ENCODE measurements at regions not wholly inside any gene's neighbourhood (a gene's known extent, or its start where the extent isn't known, plus 50 kb on each side); places are given as distances from the start of the nearest gene placed in this dataset.

DNA sequence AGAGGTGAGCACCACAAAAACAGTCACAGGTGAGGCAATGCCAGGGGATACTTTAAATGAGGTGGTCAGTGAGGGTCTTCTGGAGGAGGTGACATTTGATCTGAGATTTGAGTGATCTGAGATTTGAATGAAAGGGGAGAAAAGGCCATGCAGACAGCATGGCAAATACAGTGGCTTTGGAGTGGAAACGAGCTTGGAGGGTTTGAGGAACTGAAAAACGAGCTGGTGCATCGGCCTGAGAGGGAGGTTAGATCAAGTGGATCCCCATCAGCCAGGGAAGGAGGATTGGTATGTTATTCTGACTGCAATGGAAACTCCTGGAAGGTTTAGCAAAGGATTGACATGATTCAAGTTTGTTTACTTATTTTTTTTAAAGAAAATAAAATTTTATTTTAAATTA is 245.1 kb downstream of the KCNS3 start:
- no peak for DNase-seq

DNA sequence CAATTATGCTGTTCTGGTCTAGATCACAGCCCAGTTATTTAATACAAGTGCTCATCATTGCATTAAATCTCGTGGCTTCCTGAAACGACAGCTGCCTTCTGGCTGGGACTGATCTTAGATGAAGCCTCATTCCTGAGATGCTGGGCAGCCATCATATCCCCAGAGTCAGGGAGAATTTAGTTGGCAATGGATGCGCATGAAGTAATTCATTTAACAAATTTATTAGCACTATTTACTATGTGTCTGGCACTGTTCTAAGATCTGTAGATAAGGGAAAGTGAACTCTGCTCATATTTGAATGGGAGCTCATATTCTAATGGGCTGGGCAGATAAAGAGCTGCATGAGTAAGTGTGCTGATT is 244.7 kb downstream of the KCNS3 start:
- DNase-seq = no peak

DNA sequence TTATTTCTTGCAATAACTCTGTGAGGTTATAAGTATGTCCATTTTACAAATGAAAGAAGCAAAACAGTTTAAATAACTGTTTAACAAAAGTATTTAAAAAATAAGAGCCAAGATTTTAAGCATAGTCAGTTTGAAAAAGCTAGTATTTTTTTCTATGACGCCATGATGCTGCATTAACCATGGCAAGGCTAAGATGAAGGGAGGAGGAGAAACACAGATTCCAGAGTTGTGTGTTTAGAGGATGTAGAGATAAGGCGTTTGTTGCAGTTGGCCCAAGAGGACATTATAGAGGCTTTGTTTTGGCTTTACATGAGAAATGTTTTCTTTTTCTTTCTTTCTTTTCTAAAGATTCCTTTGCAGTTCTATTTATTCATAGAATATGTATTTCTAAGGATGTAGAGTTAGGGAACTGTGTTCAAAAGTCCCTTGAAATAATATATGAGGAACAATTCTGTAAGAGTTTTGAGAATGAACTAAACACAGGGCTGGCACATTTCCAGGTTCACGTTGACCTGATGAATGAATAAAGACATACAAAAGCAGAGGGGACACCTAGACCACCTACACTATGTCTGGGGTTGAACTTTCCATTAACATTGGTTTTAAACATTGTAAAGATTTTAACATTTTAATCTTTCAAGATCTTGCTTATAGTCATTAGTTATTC is 244.2 kb downstream of the KCNS3 start:
- DNase-seq = no peak

DNA sequence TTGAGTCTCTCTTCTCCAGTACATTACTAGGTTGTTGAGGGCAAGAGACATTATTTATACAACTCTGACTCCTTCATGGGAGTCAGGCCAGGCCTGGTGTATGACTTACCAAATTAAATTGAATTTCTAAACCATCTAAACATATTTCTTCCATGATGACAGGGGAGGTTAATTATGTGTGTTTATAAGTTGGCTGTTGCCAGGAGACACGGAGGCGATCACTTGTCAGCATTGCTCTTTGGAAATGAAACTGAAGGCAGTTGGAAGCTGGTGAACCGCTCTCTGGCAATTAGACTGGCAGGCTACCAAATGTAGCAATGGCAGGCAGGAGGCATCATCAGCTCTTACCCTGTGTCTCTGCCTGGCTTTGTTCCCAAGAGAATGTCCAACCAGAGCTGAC is 241.4 kb downstream of the KCNS3 start:
- DNase-seq = no peak

DNA sequence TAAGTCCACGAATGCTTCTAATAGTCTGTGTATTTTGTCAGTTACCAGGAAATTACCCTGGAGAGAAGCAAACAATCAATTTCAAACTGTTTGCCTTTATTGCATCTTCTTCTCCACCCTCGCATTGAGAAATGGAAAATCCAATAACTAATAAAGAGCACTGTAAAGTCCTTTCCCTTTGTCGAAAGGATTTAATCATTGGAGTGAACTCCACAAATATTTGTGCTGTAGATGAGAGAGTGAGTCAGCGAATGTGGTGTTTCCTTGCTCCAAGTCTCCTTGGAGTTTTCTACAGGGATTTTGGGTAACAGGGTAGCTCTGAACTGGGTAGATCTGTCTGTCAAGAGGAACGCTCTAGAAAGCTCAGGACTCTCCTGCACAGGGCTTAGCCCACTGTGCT is 240.2 kb downstream of the KCNS3 start:
- DNase-seq = no peak

DNA sequence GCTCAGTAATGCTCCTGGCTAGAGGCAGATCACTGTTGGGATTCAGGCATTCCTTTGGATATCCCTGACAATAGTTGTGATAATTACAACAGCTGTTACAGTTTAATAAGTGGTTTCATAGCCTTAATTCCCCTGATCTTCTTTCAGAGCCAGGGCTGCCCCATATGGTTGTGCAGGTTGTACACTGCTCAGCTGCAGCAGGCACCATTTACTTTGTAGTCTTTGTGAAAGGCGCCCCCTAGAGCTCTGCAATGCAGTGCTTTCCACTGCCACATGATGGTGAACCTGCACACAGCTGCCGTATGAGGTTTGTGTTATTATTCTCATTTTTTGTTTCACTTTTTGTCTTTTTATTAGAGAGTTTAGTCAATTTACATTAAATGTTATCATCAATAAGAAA is 239.1 kb downstream of the KCNS3 start:
- no peak for DNase-seq

DNA sequence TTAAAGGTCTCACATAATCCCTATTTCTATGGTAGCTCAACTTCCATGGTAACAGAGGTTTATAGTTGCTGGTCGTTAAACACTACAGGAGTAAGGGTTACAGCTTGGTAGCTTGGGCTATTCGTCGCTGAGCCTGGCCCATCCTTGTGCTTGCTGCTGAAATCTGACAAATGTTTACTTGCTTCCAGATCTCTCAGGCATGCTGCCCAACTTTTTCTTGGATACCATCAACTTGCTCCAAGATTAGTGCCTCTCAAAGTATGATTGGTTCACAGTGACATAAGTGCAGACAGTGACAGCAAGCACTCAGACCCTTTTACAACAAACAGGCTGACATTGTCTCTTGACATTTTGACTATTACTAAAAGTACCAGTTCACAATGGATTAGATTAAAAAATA is 231.8 kb downstream of the KCNS3 start:
- no peak for DNase-seq

DNA sequence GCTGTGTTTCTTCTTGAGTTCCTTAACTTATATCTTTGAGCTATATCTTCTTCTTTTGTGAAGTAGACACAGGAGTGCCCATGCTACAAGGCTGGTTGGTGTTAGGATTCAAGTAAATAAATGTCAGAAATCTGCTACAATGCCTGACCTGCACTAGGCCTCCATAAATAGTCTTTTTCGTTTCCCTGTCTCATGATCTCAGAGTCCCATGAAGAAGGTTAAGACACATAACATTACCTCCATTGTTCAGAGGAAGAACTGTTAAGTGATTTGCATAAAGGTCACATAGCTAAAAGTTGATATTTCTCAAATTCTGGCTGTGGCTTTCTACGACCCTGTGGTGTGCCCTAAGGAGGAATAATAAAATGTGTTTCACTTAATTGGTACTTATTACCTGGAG is 228.4 kb downstream of the KCNS3 start:
- DNase-seq = no peak

DNA sequence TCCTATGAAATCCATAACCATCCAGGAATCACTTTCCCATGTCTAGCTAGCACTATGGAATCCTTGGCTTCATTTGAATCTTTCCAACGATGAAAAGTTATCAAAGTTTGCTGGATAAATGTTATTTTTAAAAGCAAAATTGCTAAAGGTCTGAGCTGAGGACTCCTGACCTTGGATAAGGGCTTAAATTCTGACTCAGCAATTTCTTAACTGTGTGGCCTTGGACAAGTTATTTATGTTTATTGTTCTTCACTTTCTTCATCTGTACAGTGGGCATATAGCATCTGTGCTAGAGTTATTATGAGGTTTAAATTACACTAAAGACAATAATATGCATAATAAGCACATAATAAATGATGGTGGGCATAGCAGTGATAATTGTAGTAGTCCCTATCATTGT is 227.5 kb downstream of the KCNS3 start:
- no peak for DNase-seq

DNA sequence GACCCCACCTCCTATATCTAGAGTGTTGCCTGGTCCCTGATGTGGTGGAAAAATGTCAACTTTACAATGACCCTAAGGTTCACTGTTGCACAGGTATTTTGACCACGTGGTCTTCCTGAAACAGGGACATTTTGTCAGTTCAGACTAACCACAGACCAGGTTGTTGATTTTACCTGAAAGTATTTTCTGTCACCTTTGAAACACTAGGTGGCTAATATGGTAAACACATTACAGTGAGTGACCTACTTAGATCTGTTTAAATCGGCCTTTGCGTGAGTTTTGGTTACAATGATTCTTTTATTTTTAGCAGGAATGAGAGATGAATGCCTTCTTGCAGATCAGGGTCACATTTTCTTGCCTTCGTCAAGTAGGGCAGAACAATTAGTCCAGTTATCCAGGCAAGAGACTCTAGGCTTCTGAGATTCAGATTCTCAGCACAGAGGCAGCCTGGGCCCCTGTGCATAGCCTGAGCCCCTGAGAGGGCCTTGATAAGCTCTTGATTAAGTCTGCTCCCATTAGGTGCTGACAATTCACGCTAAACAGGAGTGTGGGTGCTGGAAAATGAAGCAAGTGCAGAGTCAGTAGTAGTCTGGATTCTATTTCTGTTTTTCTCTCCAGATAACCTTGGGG is 226.2 kb downstream of the KCNS3 start:
- no peak for DNase-seq

DNA sequence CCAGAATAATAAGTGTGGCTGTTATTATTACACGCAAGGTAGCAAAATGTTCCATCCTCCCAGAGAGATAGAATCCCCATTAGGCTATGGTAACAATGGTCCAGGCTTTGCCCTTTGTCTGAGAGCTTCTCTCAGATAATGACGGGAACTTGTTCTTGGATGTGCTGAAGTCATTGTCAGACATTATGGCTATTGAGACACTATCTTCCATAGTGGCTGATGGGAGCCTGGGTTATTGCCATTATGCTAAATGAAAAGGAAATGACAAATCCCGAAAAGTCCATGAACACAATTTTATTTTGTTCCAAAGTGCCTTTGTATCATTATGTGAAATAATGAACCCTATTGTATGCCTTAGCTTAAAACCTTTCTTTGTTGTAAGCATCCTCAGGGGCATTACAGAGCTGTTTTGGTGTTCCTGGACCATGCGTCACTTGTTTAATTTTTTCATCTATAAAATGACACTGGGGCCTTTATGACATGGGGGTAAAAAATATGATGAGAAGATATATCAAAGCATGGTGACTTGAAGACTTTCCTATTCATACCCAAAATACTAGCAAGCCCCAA is 218.5 kb downstream of the KCNS3 start:
- no peak for DNase-seq

DNA sequence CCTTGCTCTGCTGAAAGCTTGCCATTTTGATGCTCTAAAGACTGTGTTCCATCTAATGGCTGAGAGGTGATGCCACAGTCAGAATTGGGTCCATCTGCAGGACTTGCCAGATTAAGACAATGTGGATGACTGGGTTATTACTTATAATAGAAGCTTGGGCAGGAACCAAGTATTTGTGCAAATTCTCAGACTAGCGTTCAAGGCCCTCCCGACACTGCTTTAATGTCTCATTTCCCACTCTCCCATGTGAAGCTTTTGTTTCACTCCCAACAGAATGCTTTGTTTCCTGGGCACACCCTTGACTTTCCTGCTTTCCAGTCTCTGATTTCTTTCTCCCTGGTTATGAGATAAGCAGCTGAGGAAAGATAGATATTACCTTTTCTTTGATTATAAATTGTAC is 215.8 kb downstream of the KCNS3 start:
- no peak for DNase-seq

DNA sequence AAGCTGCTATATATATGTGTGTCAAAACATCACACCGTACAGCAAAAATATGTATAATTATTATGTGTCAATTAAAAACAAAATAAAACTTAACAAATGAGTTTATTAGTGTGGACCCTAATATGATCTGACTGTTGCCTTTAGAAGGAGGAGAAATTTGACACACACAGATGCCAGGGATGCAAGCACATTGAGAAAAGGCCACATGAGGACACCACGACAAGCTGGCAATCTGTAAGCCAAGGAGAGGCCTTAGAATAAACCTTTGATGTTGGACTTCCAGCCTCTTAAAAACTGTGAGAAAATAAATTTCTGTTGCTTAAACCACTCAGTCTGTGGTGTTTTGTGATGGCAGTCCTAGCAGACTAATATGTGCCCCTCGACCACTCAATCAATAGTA is 214.7 kb downstream of the KCNS3 start:
- DNase-seq = no peak

DNA sequence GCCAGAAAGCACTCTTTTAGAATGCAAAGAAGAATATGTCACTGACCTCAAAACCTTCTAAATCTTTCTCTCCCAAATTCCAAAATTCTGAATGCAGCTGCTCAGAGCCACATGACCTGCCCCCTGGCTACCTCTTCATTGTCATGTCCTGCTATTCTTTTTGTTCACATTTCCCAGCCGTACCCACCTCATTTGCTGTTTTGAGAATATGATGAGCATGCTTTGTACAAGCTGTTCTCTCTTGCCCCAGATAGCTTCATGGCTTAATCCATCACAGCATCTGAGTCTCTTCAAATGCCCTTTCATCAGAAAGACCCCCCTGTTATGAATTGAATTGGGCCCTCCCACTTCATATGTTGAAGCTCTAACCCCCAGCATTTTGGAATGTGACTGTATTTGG is 214.3 kb downstream of the KCNS3 start:
- DNase-seq = no peak

DNA sequence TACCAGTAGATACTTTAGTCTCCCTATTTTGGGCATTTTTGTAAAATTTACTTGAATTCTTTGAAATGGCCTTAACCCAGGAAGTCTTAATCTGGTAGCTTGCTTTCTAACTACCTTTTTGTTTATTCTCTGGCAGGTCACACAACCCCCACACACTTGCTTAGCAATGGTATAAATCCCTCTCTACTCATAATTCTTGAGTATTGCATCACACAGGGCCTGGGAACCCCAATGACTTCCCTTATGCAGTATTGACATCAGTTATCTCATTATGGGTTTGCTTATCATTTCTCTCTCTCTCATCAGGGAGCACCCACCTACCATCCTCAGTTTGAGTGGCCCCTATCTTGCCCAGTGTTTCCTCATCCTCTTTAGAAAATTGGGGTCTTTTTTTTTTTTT is 207.1 kb downstream of the KCNS3 start:
- no peak for DNase-seq

DNA sequence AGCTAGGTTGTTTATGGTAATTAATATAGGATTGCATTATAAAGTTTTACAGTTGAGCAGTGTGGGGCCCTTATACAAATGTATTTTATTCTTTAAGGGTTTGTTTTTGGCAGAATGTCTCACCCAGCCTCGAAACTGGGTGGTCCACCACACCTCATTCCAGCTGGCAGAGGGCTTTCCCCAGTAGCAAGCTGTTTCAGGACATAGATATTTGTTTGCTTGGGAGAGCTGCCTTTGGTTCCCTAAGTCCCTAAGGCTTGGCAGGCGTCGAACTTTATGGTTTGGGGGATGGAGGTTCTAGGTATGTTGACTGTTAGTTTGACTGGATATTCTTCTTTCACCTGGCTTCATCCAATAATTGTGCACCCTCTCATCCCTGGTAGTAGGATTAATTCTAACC is 205.9 kb downstream of the KCNS3 start:
- no peak for DNase-seq

DNA sequence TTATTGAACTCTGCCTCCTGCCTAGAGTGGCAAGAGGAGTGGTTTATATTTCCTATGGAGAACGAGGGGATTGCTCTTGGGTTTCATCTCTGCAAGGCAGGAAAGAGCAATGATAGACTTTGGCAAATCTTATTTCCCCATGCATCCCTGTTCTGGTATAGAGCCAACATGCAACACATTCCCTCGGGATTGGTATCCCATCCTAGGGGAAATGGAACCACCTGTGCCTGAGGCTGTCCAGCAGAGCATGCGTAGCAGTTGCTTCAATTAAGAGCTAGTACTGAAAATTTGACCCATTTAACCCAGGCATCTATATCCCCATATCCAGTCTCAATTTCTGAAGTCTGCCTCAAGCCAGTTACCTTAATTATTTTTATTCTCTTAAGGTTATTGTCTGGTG is 205.3 kb downstream of the KCNS3 start:
- no peak for DNase-seq

DNA sequence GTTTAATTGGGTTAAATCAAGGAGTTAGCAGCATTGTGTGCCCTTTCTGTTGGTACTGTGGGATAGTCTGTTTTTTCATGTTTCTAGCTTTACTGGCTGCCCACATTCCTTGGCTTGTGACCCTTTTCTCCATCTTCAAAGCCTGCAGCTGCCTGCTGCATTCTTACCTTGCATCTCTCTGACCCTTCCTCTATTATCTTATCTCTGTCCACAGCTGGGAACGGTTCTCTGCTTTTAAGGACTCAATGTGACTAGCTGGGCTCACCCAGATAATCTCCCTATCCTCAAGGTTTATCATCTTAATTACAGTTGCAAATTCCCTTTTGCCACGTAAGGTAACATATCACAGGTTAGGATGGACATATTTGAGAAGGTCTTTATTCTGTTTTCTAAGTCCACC is 199.7 kb downstream of the KCNS3 start:
- DNase-seq = no peak

DNA sequence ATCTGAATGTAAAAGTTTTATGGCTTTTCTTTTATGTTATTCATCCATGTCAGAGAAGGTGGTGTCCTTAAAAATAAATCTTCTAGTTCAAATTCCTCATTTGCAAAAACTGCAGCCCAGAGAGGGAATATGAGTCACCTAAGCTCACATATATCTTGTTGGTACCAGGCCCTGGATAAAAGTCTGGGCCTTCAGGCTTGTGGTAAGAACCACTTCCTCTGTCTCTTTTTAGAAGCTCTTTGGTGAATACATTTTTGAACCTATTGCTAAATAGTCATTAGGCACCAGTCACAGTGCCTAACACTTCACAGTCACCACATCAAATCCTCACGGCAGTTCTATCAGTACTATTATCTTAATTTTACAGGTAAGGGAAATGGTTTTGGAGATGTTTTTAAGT is 199.2 kb downstream of the KCNS3 start:
- no peak for DNase-seq

DNA sequence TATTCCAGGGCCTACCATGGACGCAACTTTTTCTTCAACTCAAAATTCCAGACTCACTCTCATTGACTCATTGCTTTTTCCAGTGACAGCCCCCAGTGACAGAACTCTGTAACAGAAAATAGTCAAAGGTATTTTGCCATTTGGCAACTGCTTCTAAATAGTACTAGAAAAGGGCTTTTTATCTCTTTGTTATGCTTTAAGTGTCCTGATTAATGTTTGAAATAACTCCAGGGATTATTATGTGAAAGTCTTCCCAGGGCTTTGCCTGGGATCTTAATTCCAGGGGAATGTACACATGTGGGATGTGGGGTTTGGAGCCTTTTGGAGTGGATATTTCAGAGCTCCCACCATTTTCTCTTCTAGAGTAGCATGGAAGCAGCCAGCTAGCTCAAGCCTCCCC is 198.8 kb downstream of the KCNS3 start:
- no peak for DNase-seq

DNA sequence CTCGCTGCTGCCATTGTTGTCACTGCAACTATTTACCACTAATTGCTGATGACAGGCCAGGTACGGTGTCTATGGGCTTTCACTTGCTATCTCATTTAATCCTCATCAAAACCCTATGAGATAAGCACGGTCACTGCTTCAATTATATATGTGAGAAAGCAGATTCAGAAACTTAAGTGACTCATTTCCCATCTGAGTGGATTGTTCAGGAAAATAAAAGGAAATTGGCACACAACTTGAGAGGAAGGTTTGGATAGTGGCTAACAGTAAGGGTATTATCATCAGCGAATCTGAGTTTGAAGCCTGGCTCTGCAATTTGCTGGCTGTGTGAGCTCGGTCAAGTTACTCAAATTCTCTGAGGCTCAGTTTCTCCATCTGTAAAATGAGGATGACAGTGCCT is 196.0 kb downstream of the KCNS3 start:
- DNase-seq = no peak

DNA sequence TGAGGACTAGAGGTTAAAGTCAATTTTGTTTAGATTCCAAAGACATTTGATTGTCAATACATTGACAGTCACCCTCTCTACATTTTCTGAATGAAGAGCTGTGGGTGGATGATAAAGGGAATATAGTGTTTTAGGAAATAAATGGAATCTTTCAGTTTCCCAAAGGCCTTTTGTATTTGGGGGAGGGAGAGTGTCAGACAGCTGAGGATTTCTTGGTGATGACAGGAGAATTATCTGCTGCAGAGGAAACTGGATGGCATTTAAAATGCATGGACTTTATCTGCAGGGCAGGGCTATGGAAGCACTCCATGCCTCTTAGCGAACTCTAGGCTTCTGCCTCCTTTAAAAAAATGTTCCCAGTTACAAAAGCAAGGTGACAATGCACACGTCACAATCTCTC is 195.1 kb downstream of the KCNS3 start:
- no peak for DNase-seq

DNA sequence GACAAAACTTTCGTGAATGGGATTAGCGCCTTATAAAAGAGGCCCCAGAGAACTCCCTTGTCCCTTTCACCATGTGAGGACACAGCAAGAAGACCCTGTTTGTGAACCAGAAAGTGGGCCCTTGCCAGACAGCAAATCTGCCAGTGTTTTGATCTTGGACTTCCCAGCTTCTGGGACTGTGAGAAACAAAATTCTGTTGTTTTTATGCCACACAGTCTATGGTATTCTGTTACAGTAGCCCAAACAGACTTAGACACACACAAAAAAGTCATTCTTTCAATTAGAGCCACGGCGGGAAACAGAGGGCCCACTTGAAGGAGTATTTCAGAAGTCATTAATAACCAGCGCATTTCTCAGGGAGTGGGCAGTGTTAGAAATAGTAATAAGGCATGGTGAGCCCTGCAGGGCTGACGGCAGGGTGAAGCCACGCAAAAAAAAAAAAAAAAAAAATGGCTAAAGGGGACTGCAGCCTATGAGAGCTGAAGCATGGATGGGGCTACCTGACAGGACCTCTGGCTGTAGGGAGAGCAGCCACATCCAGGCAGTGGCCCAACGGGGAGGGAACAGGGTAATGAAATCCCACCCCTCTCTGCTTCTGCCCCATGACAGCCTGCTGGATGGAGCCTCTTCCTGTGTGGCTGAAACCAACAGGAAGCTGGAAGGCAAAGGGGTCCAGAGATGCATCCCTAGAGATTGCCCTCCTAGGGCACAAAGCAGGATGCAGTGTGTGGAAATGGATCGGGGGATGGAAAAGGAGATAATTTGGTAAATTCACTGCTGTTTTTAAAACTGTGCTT is 189.3 kb downstream of the KCNS3 start:
- DNase-seq = no peak

DNA sequence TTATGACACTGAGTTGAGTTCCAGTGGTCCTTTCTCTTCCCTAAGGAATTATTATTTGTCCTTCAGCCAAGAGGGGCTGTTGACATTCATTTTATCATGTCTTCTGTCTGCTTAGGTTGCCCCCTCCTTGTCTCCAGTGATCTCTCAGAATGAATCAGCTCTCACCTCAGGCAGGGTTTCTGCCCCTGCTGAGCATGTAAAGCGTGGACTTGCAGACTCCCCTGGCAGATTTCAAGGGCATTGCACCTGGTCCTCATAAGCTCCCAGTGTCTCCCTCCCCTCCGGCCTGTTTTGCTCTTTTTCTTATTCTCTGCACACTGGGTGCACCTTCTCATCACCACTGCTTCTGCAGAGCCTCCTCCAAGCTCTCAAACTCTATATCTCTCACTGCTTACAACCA is 188.4 kb downstream of the KCNS3 start:
- no peak for DNase-seq

Measured in eye (tissue), 1 donor.